Gastrocnemius medialis (tissue), 4 donors: ENCODE measurements at regions not wholly inside any gene's neighbourhood (a gene's known extent, or its start where the extent isn't known, plus 50 kb on each side); places are given as distances from the start of the nearest gene placed in this dataset.

ENCODE experiments used
- ATAC-seq, 2 donors: fragments of 150-250 bp; one replicate each; pipeline ENCODE4 v1.9.1; 2016
- DNase-seq, 2 donors: peaks; one replicate each; pipeline ENCODE4 v3.0.0-alpha.2; 2019
- H3K27ac ChIP-seq, 4 donors: fragments of 200-600 bp; sonication (generic); 1 replicate in 1 of 4; 2 replicates in 3 of 4; pipeline ENCODE4 v1.5.1; 2016 to 2018; ENCODE audit warnings: mild to moderate bottlenecking in 2 of 4, moderate library complexity in 1 of 4
- H3K27me3 ChIP-seq, 3 donors: fragments of 200-600 bp; sonication (generic) in 2 of 3; 1 replicate in 1 of 3; 2 replicates in 2 of 3; pipeline versions ENCODE4 v1.5.1 to v1.6.0; 2016 to 2019; ENCODE audit warnings: mild to moderate bottlenecking in 1 of 3, moderate library complexity in 1 of 3
- H3K36me3 ChIP-seq, 2 donors: fragments of 200-600 bp; sonication (generic) in 1 of 2; one replicate each; pipeline ENCODE4 v1.5.1; 2017 to 2018
- H3K4me1 ChIP-seq, 2 donors: fragments of 200-600 bp; sonication (generic) in 1 of 2; one replicate each; pipeline ENCODE4 v1.5.1; 2016 to 2017; ENCODE audit warnings: mild to moderate bottlenecking in 2 of 2
- H3K4me3 ChIP-seq, 4 donors: fragments of 200-600 bp; sonication (generic) in 3 of 4; 1 replicate in 1 of 4; 2 replicates in 3 of 4; pipeline ENCODE4 v1.5.1; 2016 to 2019; ENCODE audit warnings: mild to moderate bottlenecking in 2 of 4
- H3K9me3 ChIP-seq, 3 donors: fragments of 200-600 bp; sonication (generic) in 2 of 3; 1 replicate in 1 of 3; 2 replicates in 2 of 3; pipeline ENCODE4 v1.5.1; 2016 to 2019
- CTCF ChIP-seq, 5 experiments: fragments of 450-650 bp in 3 of 5; fragments of 200-600 bp in 2 of 5; sonication (generic) in 2 of 5; IDR thresholded peaks in 4 of 5; conservative IDR thresholded peaks in 1 of 5; 1 replicate in 4 of 5; 2 replicates in 1 of 5; pipeline ENCODE4 v1.5.1; 2016 to 2019; ENCODE audit warnings: antibody characterized with exemption in 5 of 5, mild to moderate bottlenecking in 3 of 5, moderate library complexity in 3 of 5
- POLR2A ChIP-seq, 2 donors: fragments of 450-650 bp; IDR thresholded peaks; one replicate each; pipeline ENCODE4 v1.6.1; 2017; ENCODE audit warnings: antibody characterized with exemption in 2 of 2, mild to moderate bottlenecking in 2 of 2, moderate library complexity in 2 of 2
- in situ Hi-C, 4 donors: fragments of 200-750 bp; cut with MboI; loops; one replicate each; pipeline versions ENCODE4 v1.15.0 to v1.8.0; 2017; ENCODE audit warnings: low sequenced_read_pairs in 4 of 4
- intact Hi-C: fragments of 100-400 bp; cut with DNase I; formaldehyde crosslinking; loops from one replicate; pipeline ENCODE4 v1.15.1; 2023; ENCODE audit warnings: low total_unique reads

DNA sequence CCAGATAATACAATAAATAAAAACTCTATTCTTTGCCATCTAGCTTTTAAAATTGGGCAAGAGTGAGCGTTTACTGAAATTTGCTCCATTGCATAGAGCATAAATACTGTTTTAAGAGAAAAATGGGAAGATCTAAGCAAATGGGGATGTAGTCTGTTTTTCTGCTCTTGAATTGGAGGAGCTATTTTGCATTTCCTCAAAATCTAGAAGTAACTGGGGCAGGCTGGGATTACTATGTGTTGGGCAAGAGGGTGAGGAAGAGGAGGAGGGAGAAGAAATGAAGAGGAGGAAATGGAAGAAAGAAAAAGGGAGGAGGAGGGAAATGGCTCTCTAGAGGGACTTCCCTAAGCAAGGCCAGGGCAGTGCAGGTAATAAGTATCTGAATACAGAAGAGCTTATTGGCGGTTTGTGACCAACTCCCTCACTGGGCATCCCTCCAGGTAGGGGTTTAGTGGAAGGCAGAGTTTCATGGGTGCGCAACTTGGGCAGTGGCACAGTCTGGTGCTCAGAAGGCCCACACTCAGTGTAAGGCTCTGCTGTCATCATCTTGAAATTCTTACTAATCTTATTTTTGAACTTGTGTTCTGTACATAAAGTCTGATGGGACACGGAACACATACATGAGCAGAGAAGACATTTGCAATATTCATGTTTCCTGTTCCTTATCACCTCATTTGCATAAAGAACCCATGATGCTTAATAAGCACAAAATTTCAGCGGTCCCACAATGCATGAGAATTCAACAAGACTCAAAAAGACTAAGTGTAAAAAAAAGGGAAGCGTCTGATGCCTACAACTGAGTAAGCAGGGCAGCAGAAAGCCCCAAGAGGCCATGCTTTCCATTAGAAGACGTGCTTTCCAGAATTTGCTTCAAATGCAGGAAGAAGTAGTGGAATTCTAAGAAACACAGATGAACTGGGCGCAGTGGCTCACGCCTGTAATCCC lies 116.9 kb downstream of the EVX1 start:
- Histone ChIP-seq H3K27ac (no peak overlapping the region), H3K4me1 (peaks cover 3 to 7% of the 10 kb centered on the region in 2 donors), H3K36me3 (no peaks in the 10 kb centered on the region), H3K4me3 (no peak overlapping the region), H3K9me3 (no peaks in the 10 kb centered on the region), H3K27me3 (peaks cover 0 to 2% (median 0%) of the 10 kb centered on the region in 3 donors)
- intact Hi-C loops (loop anchor here (10.0 kb wide), 1 partner anchor 105 kb away; no protein-coding TSS in a partner anchor), in situ Hi-C loops (no loop called here)
- no peak for DNase-seq
- TF ChIP-seq CTCF (IDR thresholded peaks at IDR 0.05 in 4 of 5, conservative IDR thresholded peaks at IDR 0.05 in 1 of 5) (no peak), POLR2A (IDR thresholded peaks at IDR 0.05) (no peak)
- ATAC-seq, result no peak

GRCh38 chr7:27361522-27361921 lies 118.9 kb downstream of the EVX1 start:
- in situ Hi-C loops, result no loop called here
- no peaks in the 10 kb centered on the region for H3K9me3 ChIP-seq
- peaks cover 7 to 13% of the 10 kb centered on the region in 2 donors for H3K4me1 ChIP-seq
- TF ChIP-seq CTCF (IDR thresholded peaks at IDR 0.05 in 4 of 5, conservative IDR thresholded peaks at IDR 0.05 in 1 of 5) (no peak), POLR2A (IDR thresholded peaks at IDR 0.05) (no peak)
- H3K27ac ChIP-seq, result no peak overlapping the region
- H3K27me3 ChIP-seq, result peaks cover 0 to 2% (median 0%) of the 10 kb centered on the region in 3 donors
- intact Hi-C loops, result loop anchor here (10.0 kb wide), 1 partner anchor 103 kb away; no protein-coding TSS in a partner anchor
- DNase-seq (no peak), ATAC-seq (no peak)
- H3K4me3 ChIP-seq, result no peak overlapping the region
- H3K36me3 ChIP-seq, result no peaks in the 10 kb centered on the region

DNA sequence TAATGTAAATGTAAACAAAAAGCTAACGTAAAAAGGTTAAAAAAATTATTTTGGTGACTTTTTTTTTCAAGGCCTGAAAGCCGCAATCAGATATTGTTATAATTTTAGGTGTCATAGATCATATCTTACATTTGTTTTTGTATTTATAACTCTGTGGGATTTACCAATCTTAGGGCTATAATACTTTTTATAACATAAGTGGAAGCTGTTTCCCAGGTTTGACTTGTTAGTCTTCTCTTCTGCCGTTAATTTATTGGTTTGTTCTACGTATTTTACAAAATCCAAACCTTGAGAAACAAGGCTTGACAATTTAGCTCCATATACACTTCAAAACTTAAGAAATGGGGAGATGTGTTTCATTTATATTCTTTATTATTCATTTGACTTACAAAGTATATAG lies 119.4 kb downstream of the EVX1 start:
- intact Hi-C loops, result loop anchor here (10.0 kb wide), 1 partner anchor 103 kb away; no protein-coding TSS in a partner anchor
- Histone ChIP-seq H3K4me3 (no peak overlapping the region), H3K9me3 (no peaks in the 10 kb centered on the region), H3K36me3 (no peaks in the 10 kb centered on the region), H3K27ac (no peak overlapping the region), H3K27me3 (no peaks in the 10 kb centered on the region), H3K4me1 (peaks cover 7 to 13% of the 10 kb centered on the region in 2 donors)
- in situ Hi-C loops, result no loop called here
- ATAC-seq, result no peak
- TF ChIP-seq CTCF (IDR thresholded peaks at IDR 0.05 in 4 of 5, conservative IDR thresholded peaks at IDR 0.05 in 1 of 5) (no peak), POLR2A (IDR thresholded peaks at IDR 0.05) (no peak)
- no peak for DNase-seq

GRCh38 chr7:27364344-27364758 lies 121.7 kb downstream of the EVX1 start:
- Histone ChIP-seq H3K27me3 (no peaks in the 10 kb centered on the region), H3K4me1 (peaks cover 7 to 13% of the 10 kb centered on the region in 2 donors), H3K36me3 (no peaks in the 10 kb centered on the region), H3K27ac (peak overlapping the region; percentile 55 to 73 (median 66)), H3K4me3 (no peak overlapping the region), H3K9me3 (no peaks in the 10 kb centered on the region)
- DNase-seq, result peak; percentile 29 to 65
- TF ChIP-seq CTCF (IDR thresholded peaks at IDR 0.05 in 4 of 5, conservative IDR thresholded peaks at IDR 0.05 in 1 of 5) (no peak), POLR2A (IDR thresholded peaks at IDR 0.05) (no peak)
- in situ Hi-C loops (no loop called here), intact Hi-C loops (loop anchor here (10.0 kb wide), 1 partner anchor 100 kb away; no protein-coding TSS in a partner anchor)
- ATAC-seq, result peak; percentile 91 to 96
